CD4-positive, alpha-beta T cell (primary cell): ENCODE measurements at regions not wholly inside any gene's neighbourhood (a gene's known extent, or its start where the extent isn't known, plus 50 kb on each side); places are given as distances from the start of the nearest gene placed in this dataset.

Source experiments
- ATAC-seq: fragments of 200-7000 bp; cut with Tn5 transposase; one replicate; pipeline ENCODE4 v1.10.0; 2022; ENCODE audit warnings: mild to moderate bottlenecking; ENCODE audit not compliant: poor library complexity
- CTCF ChIA-PET: fragments of 350-600 bp; sonication (Branson Sonifier 250); formaldehyde crosslinking; loops from one replicate; lab custom pipeline; 2021; ENCODE audit warnings: antibody characterized with exemption, inconsistent platforms; lab: Charles Lee
- POLR2A ChIA-PET: fragments of 350-600 bp; sonication (Branson Sonifier 250); formaldehyde crosslinking; loops from one replicate; lab custom pipeline; 2021; ENCODE audit warnings: antibody characterized with exemption, inconsistent platforms; lab: Charles Lee
- DNase-seq, 14 experiments: peaks; one replicate each; pipeline ENCODE4 v3.0.0-alpha.2; 2013 to 2020; ENCODE audit warnings: mixed read lengths in 2 of 14
- H3K27ac ChIP-seq, 2 donors: one replicate each; pipeline versions ENCODE4 v1.5.1 to v1.7.0; 2013; ENCODE audit warnings: low read length in 2 of 2, low read depth in 1 of 2, mild to moderate bottlenecking in 1 of 2
- H3K27me3 ChIP-seq, 2 experiments: 1 replicate in 1 of 2; 2 replicates in 1 of 2; pipeline versions ENCODE4 v1.6.1 to v1.7.0; 2013; ENCODE audit warnings: low read length in 2 of 2, control low read depth in 1 of 2, mild to moderate bottlenecking in 1 of 2, moderate library complexity in 1 of 2; ENCODE audit not compliant: insufficient read depth in 2 of 2, control insufficient read depth in 1 of 2
- H3K36me3 ChIP-seq: one replicate; pipeline ENCODE4 v1.6.1; 2013; ENCODE audit warnings: low read length, control low read depth; ENCODE audit not compliant: insufficient read depth
- H3K4me1 ChIP-seq: one replicate; pipeline ENCODE4 v1.6.1; 2013; ENCODE audit warnings: low read length, control low read depth; ENCODE audit not compliant: insufficient read depth
- H3K4me3 ChIP-seq: one replicate; pipeline ENCODE4 v1.5.1; 2013; ENCODE audit warnings: mild to moderate bottlenecking, low read length, moderate library complexity
- H3K9me3 ChIP-seq, 2 experiments: 1 replicate in 1 of 2; 2 replicates in 1 of 2; pipeline versions ENCODE4 v1.6.1 to v1.7.0; 2013; ENCODE audit warnings: low read length in 2 of 2, mild to moderate bottlenecking in 2 of 2, control low read depth in 1 of 2, moderate library complexity in 1 of 2; ENCODE audit not compliant: control insufficient read depth in 1 of 2, insufficient read depth in 1 of 2
- H3K27ac Mint-ChIP-seq: one replicate; pipeline ENCODE4 v1.8.0; 2020; ENCODE audit warnings: mixed read lengths
- H3K27me3 Mint-ChIP-seq: one replicate; pipeline ENCODE4 v1.8.0; 2021; ENCODE audit warnings: mixed read lengths
- H3K36me3 Mint-ChIP-seq: one replicate; pipeline ENCODE4 v1.8.0; 2021; ENCODE audit warnings: low read depth, mixed read lengths
- H3K4me1 Mint-ChIP-seq: one replicate; pipeline ENCODE4 v1.8.0; 2021; ENCODE audit warnings: low read depth, mixed read lengths
- H3K4me3 Mint-ChIP-seq: one replicate; pipeline ENCODE4 v1.8.0; 2020; ENCODE audit warnings: mild to moderate bottlenecking, mixed read lengths
- H3K9me3 Mint-ChIP-seq: one replicate; pipeline ENCODE4 v1.8.0; 2020; ENCODE audit warnings: mixed read lengths
- intact Hi-C, 2 experiments: fragments of 100-400 bp; cut with DNase I in 1 of 2; cut with micrococcal nuclease in 1 of 2; formaldehyde crosslinking; loops; one replicate each; pipeline versions ENCODE4 v1.15.1 to v1.9.0; 2023 to 2025; cut with DNase I, micrococcal nuclease
- TF ChIP-seq, protein P1 (sequence below): fragments of 200-600 bp; IDR thresholded peaks from one replicate; pipeline ENCODE4 v1.8.0; 2022; ENCODE audit warnings: antibody characterized with exemption, mild to moderate bottlenecking

DNA sequence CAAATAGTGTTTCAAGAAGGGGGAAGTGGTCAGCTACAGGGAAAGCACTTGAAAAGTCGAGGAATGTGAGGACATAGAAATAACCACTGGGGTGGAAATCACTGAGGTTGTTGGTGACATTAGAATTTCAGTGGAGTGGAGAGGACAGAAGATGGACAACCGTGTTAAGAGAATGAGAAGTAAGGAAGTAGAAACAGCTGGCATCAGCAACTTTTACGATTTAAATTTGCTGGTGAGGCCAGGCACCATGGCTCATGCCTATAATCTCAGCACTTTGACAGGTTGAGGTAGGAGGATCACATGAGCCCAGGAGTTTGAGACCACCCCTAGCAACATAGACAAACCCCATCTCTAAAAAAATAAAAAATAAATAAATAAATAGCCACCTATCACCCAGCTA lies 83.2 kb upstream of the PSMD7 start:
- H3K4me3 Mint-ChIP-seq: no peak overlapping the region
- H3K27me3 Mint-ChIP-seq: peaks cover 9% of the 10 kb centered on the region
- H3K4me1 Mint-ChIP-seq: no peaks in the 10 kb centered on the region
- H3K4me3 ChIP-seq: no peak overlapping the region
- intact Hi-C loops: no loop called here
- CTCF ChIA-PET: no interaction called here
- no peaks in the 10 kb centered on the region for H3K36me3 ChIP-seq
- no peaks in the 10 kb centered on the region for H3K27me3 ChIP-seq
- DNase-seq (no peak), ATAC-seq (no peak)
- H3K9me3 Mint-ChIP-seq: no peaks in the 10 kb centered on the region
- H3K27ac ChIP-seq: no peak overlapping the region
- H3K9me3 ChIP-seq: no peaks in the 10 kb centered on the region
- H3K36me3 Mint-ChIP-seq: no peaks in the 10 kb centered on the region
- POLR2A ChIA-PET: no interaction called here
- H3K4me1 ChIP-seq: no peaks in the 10 kb centered on the region
- TF ChIP-seq, protein P1, sequence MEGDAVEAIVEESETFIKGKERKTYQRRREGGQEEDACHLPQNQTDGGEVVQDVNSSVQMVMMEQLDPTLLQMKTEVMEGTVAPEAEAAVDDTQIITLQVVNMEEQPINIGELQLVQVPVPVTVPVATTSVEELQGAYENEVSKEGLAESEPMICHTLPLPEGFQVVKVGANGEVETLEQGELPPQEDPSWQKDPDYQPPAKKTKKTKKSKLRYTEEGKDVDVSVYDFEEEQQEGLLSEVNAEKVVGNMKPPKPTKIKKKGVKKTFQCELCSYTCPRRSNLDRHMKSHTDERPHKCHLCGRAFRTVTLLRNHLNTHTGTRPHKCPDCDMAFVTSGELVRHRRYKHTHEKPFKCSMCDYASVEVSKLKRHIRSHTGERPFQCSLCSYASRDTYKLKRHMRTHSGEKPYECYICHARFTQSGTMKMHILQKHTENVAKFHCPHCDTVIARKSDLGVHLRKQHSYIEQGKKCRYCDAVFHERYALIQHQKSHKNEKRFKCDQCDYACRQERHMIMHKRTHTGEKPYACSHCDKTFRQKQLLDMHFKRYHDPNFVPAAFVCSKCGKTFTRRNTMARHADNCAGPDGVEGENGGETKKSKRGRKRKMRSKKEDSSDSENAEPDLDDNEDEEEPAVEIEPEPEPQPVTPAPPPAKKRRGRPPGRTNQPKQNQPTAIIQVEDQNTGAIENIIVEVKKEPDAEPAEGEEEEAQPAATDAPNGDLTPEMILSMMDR: no peak
- H3K27ac Mint-ChIP-seq: no peak overlapping the region

DNA sequence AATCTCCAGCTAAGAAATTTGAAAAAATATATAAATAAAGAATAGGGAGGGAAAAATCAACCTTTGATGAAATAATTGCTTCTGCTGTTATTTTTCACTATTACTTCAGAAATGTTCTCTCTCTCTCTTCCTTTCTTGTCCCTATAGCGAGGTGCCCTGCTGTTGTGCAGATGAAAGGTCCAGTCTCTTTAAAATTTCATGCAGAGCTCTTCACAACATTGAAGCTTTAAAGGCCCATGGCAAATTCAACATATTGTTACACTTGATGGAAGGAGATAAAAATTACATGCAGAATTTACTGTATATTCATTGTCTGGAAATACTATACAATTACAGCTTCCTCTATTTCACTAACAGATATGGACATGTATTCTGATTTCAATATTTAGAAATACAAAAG lies 86.4 kb upstream of the PSMD7 start:
- H3K27ac Mint-ChIP-seq: no peak overlapping the region
- ChIA-PET POLR2A (no interaction called here), CTCF (no interaction called here)
- no peaks in the 10 kb centered on the region for H3K36me3 Mint-ChIP-seq
- H3K27me3 ChIP-seq: no peaks in the 10 kb centered on the region
- DNase-seq: no peak
- H3K4me1 Mint-ChIP-seq: no peaks in the 10 kb centered on the region
- no peaks in the 10 kb centered on the region for H3K4me1 ChIP-seq
- H3K9me3 Mint-ChIP-seq: no peaks in the 10 kb centered on the region
- no peak overlapping the region for H3K27ac ChIP-seq
- no peaks in the 10 kb centered on the region for H3K9me3 ChIP-seq
- H3K4me3 ChIP-seq: no peak overlapping the region
- TF ChIP-seq, protein P1: no peak
- intact Hi-C loops: no loop called here
- H3K27me3 Mint-ChIP-seq: peaks cover 9% of the 10 kb centered on the region
- no peak overlapping the region for H3K4me3 Mint-ChIP-seq
- H3K36me3 ChIP-seq: no peaks in the 10 kb centered on the region
- no peak for ATAC-seq

DNA sequence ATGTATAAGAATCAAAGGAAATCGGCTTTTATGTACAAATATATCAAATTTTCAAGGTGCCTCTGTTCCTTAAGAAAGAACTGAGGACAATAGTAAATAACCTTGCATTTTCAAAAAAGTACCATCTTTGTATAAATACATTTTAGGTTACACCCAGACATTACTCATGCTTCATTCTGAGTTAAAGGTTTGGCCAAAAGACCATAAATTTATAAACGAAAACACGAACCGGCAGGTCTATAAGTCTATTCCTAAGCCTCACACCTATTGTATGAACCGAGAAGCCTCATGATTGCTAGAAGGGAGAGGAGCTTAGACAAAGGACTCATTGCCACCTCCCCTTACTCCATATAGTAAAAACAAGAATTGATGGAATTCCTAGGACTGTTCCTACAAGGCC lies 94.6 kb upstream of the PSMD7 start:
- DNase-seq (no peak), ATAC-seq (no peak)
- Histone ChIP-seq H3K36me3 (no peaks in the 10 kb centered on the region), H3K9me3 (no peaks in the 10 kb centered on the region), H3K4me3 (no peak overlapping the region), H3K27me3 (no peaks in the 10 kb centered on the region), H3K4me1 (no peaks in the 10 kb centered on the region), H3K27ac (no peak overlapping the region)
- ChIA-PET POLR2A (no interaction called here), CTCF (no interaction called here)
- peaks cover 6% of the 10 kb centered on the region for H3K27me3 Mint-ChIP-seq
- H3K27ac Mint-ChIP-seq: no peak overlapping the region
- no peak overlapping the region for H3K4me3 Mint-ChIP-seq
- H3K9me3 Mint-ChIP-seq: no peaks in the 10 kb centered on the region
- no peaks in the 10 kb centered on the region for H3K4me1 Mint-ChIP-seq
- H3K36me3 Mint-ChIP-seq: no peaks in the 10 kb centered on the region
- TF ChIP-seq, protein P1: no peak
- intact Hi-C loops: no loop called here
